IPS-15b (cell line): ENCODE measurements at regions not wholly inside any gene's neighbourhood (a gene's known extent, or its start where the extent isn't known, plus 50 kb on each side); places are given as distances from the start of the nearest gene placed in this dataset.

Source experiments
- H3K27me3 ChIP-seq: one replicate; pipeline ENCODE4 v1.6.1; 2013; ENCODE audit warnings: low read length; ENCODE audit not compliant: control insufficient read depth, insufficient read depth
- H3K36me3 ChIP-seq: one replicate; pipeline ENCODE4 v1.6.1; 2013; ENCODE audit warnings: low read length; ENCODE audit not compliant: control insufficient read depth, insufficient read depth
- H3K4me1 ChIP-seq: one replicate; pipeline ENCODE4 v1.6.1; 2013; ENCODE audit warnings: mild to moderate bottlenecking, low read length; ENCODE audit not compliant: control insufficient read depth, insufficient read depth
- H3K4me3 ChIP-seq: one replicate; pipeline ENCODE4 v1.5.1; 2013; ENCODE audit warnings: low read depth, low read length
- H3K9ac ChIP-seq: one replicate; pipeline ENCODE4 v1.6.1; 2013; ENCODE audit warnings: low read depth, mild to moderate bottlenecking, low read length
- H3K9me3 ChIP-seq: one replicate; pipeline ENCODE4 v1.6.1; 2013; ENCODE audit warnings: mild to moderate bottlenecking, low read length; ENCODE audit not compliant: control insufficient read depth, insufficient read depth

DNA sequence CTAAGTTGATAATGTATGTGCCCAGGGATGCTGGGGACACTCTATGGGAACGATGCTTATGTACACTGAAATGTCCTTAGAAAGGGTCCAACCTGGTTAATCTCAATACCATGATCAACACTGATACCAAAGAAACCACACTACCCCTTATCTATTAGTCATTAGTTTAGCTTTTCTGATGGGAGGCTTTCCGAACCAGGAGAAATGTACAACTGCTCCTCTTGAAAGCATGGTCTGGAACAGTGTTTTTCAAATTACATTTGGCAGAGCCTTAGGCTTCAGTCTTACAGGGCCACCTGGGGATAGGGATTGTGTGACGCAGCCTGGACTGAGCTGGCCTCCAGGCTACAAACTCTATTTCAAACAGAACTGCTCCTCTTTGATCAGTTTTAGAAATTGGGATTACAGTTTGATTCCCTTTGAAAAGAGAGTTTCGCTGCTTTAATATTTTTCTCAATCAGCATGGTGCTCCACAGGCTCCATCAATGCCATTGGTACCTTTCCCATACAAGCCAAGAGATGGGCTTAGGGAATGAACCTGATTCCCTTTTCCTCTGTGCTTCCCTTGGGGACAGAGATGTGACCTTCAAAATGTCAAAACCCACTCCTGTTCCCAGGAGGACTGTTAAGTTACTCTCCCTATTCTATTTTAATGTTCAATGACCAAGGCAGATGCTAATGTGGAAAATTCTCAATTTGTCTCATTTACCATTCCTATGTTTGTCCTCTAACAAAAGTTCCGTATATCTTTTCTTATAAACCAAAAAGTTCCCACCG is 296.0 kb upstream of the ADAMTS9 start:
- Histone ChIP-seq H3K27me3 (no peaks in the 10 kb centered on the region), H3K9ac (no peak overlapping the region), H3K4me1 (no peaks in the 10 kb centered on the region), H3K9me3 (no peaks in the 10 kb centered on the region), H3K4me3 (no peak overlapping the region), H3K36me3 (no peaks in the 10 kb centered on the region)

DNA sequence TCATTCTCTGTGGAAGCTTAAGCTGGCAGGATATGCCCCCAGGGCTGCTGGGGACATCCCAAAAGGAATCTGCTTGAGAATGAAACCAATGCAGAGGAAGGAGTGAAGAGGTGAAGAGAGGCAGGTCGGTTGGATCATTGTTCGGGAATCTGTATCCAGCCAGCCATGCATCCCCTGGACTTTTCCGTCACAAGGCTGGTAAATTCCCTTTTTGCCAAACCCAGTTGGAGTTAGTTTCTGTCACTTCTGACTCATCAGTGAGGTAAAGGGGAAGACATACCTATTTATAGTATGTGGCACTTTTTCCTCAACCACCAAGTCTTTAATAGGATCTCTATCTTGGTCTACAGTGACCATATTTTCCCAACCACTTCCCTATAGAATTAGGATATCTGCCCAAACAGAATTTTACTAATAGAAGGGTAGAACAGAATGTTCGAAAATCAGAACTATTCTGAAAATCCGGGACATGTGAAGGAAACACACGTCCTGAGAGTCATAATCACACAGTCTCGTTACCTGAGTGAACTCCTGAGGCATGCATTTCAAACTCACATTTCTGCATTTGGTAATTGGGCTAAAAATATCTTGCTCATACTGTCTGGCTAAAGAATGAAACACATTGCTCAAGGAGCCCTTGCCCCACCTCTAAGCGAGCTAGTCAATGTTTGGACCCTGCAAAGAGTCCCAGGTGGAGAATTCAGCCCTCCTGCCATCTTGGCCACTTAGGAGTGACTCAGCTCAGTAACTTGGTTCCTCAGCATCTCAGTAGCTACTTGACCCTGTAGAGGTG is 289.7 kb upstream of the ADAMTS9 start:
- no peaks in the 10 kb centered on the region for H3K9me3 ChIP-seq
- no peak overlapping the region for H3K9ac ChIP-seq
- no peak overlapping the region for H3K4me3 ChIP-seq
- H3K27me3 ChIP-seq: no peaks in the 10 kb centered on the region
- H3K4me1 ChIP-seq: peaks cover 3% of the 10 kb centered on the region
- no peaks in the 10 kb centered on the region for H3K36me3 ChIP-seq

DNA sequence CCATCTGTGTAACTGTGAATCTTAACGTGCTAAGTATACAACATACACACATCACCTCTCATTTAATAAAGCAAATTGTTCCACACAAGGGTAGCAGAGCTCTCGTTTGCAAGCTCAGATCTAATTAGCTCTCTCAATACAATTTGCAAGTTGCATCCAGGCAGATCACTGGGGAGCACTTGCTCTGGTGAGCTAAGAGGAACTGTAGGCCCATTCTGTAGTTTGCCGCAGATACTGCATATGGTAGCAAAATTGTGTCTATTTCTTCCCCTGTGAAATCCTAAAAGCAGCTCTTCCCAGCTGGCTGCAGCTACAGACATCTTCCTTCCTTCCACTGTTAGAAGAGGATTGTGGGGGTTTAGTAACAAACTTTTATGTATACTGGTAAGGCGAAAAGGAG is 288.7 kb upstream of the ADAMTS9 start:
- Histone ChIP-seq H3K9ac (no peak overlapping the region), H3K9me3 (no peaks in the 10 kb centered on the region), H3K36me3 (no peaks in the 10 kb centered on the region), H3K27me3 (no peaks in the 10 kb centered on the region), H3K4me1 (peaks cover 3% of the 10 kb centered on the region), H3K4me3 (no peak overlapping the region)

DNA sequence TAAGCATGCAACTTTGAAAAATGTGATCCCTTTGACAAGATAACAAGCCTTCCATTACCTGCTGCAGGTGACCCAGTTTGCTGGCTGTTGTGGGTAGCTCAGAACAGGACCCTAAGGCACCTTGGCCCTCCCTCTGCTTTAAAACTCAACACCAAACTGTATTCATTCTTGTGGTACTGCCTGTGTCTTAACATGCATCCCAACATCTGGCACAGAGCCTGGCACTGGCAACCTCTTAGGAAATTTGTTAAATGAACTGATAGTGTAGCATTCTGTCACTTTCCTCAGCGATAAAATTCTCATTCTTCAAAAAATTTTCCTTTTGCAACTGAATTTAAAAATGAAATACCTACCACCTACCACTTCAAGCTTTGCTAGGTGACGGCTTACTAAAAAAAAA is 287.3 kb upstream of the ADAMTS9 start:
- Histone ChIP-seq H3K9ac (no peak overlapping the region), H3K27me3 (no peaks in the 10 kb centered on the region), H3K36me3 (no peaks in the 10 kb centered on the region), H3K4me1 (peaks cover 3% of the 10 kb centered on the region), H3K9me3 (no peaks in the 10 kb centered on the region), H3K4me3 (no peak overlapping the region)

DNA sequence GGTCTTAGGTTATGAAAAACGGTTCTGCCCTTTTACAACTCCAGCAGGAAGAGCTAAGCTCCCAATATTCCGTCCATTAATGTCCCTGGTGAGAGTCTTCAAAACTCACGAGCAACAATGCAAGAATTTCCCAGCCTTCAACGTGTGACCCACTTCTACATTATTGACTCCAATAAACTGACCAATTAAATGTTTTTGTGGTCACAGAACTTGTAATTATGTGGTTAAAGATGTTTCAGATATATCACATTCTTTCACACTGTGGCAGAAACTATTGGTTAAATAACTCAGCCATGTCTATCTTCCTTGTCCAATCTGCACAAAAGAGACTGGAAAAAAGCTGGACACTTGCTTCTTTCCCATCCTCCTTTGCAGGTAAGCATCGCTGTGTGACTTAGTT is 286.6 kb upstream of the ADAMTS9 start:
- peaks cover 3% of the 10 kb centered on the region for H3K4me1 ChIP-seq
- no peaks in the 10 kb centered on the region for H3K9me3 ChIP-seq
- no peaks in the 10 kb centered on the region for H3K27me3 ChIP-seq
- no peak overlapping the region for H3K4me3 ChIP-seq
- no peak overlapping the region for H3K9ac ChIP-seq
- H3K36me3 ChIP-seq: no peaks in the 10 kb centered on the region

DNA sequence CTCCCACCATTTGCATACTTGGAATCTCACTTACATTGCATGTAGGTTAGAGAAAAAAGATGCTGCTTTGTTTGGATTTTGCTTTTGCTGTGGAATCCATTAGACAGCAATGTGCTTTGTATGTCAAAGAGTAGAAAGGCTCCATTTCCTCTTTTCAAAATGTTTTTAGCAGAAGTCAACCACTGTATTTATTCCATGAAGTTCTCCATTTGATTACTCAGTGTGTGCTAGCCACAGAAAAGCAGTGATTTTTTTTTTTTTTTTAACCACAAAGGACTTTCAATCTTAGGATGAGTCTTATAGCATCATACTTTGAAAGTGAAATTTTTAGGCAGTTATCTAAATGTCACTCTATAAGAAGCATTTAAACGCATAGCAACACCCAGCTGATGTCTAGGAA is 285.0 kb upstream of the ADAMTS9 start:
- Histone ChIP-seq H3K9me3 (no peaks in the 10 kb centered on the region), H3K9ac (no peak overlapping the region), H3K36me3 (no peaks in the 10 kb centered on the region), H3K27me3 (no peaks in the 10 kb centered on the region), H3K4me1 (peaks cover 3% of the 10 kb centered on the region), H3K4me3 (no peak overlapping the region)

DNA sequence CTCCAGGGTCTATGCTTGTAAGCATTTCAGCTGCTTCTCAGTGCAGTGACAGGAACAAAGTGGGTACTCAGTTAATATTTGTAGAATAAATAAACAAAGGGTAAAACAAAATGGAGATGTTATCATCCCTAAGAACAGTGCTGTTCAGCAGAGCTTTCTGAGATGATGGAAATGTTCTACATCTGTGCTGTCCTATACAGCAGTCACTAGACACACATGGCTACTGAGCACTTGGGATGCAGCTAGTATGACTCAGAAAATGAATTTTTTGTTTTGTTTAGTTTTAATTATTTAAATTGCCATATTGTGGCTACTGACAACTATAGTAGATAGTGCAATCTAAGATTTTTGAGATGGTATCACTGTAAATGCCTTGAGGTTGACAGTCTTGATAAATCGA is 283.8 kb upstream of the ADAMTS9 start:
- Histone ChIP-seq H3K9me3 (no peaks in the 10 kb centered on the region), H3K36me3 (no peaks in the 10 kb centered on the region), H3K9ac (no peak overlapping the region), H3K27me3 (no peaks in the 10 kb centered on the region), H3K4me3 (no peak overlapping the region), H3K4me1 (no peaks in the 10 kb centered on the region)

DNA sequence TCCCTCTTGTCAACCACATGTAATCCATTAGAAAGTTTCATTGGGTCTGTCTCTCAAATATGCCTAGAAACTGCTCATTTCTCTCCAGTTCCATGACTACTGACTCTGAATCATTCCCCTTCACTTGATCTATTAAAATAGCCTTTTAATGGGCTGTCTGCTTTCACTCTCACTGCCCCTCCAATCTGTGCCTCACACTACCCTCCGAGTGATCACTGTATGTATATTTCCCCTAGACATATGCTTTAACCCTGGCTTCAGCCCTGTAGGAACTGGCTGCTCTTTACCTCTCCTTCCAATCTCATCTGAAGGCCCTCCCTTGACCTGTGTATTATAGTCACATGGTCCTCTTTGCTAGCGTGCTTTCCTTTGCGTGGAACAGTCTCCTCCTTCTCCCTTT is 282.8 kb upstream of the ADAMTS9 start:
- H3K4me3 ChIP-seq: no peak overlapping the region
- H3K4me1 ChIP-seq: no peaks in the 10 kb centered on the region
- no peaks in the 10 kb centered on the region for H3K9me3 ChIP-seq
- H3K27me3 ChIP-seq: no peaks in the 10 kb centered on the region
- H3K36me3 ChIP-seq: no peaks in the 10 kb centered on the region
- H3K9ac ChIP-seq: no peak overlapping the region

DNA sequence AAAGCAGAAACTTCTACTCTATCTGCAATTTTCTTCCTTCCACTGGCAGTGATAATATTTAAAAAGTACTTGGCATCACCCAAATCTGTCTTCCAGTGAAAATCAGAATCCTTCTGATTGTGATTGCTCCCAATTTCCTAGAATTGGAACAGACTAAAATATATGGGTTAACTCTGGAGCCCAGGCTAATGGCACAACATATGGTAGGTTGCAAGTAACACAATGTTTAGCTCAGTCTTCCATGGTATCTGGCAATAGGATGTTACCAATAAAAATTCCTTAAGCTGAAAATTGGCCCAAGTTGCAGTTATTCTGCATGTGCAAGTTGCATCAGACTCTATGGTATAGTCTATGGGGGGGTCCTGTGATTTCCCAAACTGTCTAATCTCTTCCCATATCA is 273.5 kb upstream of the ADAMTS9 start:
- Histone ChIP-seq H3K36me3 (no peaks in the 10 kb centered on the region), H3K27me3 (no peaks in the 10 kb centered on the region)

DNA sequence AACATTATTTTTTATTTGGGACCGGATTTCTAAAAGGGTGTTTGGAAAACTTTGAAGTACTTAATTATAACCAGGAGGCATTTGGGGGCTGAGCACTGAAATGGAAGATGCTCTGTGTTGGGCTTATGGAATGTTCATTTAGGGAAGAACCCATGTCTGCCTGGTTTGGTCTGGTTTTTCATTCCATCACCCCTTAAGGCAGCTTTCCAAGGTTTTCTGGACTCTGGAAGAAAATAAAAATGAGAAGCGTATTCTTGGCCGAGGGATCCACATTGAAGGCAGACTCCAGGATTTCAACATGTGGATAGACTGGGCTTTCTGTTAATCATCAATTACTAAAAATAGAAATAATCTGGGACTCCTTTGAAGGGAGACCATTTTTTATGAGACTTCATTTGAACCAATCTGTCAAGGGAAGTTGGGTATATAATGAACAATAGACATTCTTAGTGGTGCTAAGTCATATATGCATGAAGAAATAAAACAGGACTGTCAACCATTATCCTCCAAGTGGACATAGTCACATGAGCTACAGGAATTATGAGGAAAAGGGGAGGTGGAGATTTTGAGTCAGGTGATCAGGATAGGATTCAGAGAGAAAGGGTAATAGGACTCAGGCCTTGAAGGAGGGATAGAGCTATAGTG is 270.5 kb upstream of the ADAMTS9 start:
- Histone ChIP-seq H3K9me3 (no peaks in the 10 kb centered on the region), H3K4me3 (no peak overlapping the region), H3K36me3 (no peaks in the 10 kb centered on the region), H3K4me1 (no peaks in the 10 kb centered on the region), H3K9ac (no peak overlapping the region), H3K27me3 (no peaks in the 10 kb centered on the region)

More for the DNA sequence above, 273.5 kb upstream of the ADAMTS9 start:
- no peak overlapping the region for H3K9ac ChIP-seq
- H3K4me3 ChIP-seq: no peak overlapping the region
- H3K9me3 ChIP-seq: no peaks in the 10 kb centered on the region
- no peaks in the 10 kb centered on the region for H3K4me1 ChIP-seq

DNA sequence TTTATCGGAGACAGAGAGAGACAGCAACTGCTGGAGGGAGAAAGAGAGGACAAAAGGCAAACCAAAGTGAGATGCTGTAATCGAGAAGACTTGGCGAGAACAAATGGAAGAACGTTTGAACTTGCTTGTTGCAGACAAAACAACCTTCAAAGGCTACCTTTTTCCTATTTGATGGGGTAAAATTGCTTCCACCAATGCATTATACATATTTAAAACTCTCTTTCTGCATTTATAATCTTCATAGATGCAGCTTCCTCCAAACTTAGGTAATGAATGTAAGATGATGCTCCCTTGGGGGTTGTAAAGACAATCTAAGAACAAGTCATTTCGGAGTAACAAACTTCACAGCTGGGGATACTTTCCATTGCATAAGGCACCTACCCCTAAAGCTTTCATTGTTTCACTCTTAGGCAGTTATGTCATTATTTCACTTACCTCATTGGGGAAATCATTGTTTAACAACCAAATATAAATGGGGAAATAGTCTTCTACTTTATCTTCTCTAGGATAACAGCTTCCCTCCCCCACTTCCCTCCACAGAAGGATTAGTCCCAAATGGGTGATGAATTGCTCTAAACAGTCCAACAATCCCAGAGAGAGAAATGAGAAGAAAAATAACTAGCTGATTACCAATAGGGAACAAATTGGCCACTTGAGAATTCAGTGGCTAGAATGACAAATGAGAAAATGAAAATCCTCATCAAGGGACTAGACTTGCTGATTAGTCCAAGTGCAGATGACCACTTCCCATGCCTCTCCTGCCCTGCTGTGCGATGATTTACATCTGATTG is 269.8 kb upstream of the ADAMTS9 start:
- Histone ChIP-seq H3K4me1 (no peaks in the 10 kb centered on the region), H3K9me3 (no peaks in the 10 kb centered on the region), H3K27me3 (no peaks in the 10 kb centered on the region), H3K4me3 (no peak overlapping the region), H3K36me3 (no peaks in the 10 kb centered on the region), H3K9ac (no peak overlapping the region)
